DND-41 (cell line): ENCODE measurements at regions not wholly inside any gene's neighbourhood (a gene's known extent, or its start where the extent isn't known, plus 50 kb on each side); places are given as distances from the start of the nearest gene placed in this dataset.

Experiments
- CTCF ChIP-seq: IDR thresholded peaks from 2 replicates; pipeline ENCODE4 v1.5.1; 2012; ENCODE audit warnings: borderline replicate concordance, low read length, moderate library complexity, mild to moderate bottlenecking; ENCODE audit not compliant: poor library complexity, severe bottlenecking; ENCODE audit errors: extremely low read depth
- EZH2 ChIP-seq: IDR thresholded peaks from 3 replicates; pipeline ENCODE4 v1.6.1; 2012; ENCODE audit warnings: borderline replicate concordance, low read depth, mild to moderate bottlenecking, moderate library complexity, low read length, inconsistent platforms; ENCODE audit not compliant: severe bottlenecking

- no peak for TF ChIP-seq CTCF
- no peak for TF ChIP-seq EZH2
These were observed 615.4 kb upstream of the B3GAT1 start for GRCh38 chr11:135027461-135027860.
